ENCODE measurements at regions not wholly inside any gene's neighbourhood (a gene's known extent, or its start where the extent isn't known, plus 50 kb on each side); places are given as distances from the start of the nearest gene placed in this dataset.

DNA sequence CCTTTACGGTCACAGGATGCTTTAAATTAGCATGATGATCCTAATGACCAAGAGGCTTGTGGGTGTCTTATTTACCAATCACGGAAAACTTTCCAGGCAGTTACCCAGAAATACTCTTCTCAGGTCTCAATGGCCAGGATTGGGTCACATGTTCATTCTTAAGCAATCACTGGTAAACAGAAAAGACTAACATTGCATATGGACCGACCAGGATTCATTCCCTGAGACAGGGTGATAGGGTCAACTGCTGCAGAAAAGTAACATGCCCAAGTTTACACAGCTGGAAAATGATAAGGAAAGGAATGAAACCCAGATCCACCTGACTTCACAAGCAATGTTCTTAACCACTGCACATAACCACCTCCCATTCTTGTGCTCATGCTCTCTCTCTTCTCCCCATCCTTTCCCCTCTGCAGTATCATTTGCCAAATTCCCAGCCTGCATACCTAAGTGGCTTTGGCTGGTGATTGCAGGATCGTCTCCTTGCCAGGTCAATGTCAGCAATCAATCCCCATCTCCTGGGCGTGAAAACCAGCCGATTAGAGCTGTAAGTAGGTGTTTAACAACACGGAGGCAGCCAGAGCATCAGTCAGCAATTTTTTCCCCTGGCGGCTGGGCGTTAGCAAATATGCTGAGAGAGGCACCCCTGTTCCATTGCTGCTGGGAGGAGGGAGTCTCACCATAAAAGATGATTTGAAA, 219.4 kb downstream of the NMUR2 start:
- TF ChIP-seq, protein P1, sequence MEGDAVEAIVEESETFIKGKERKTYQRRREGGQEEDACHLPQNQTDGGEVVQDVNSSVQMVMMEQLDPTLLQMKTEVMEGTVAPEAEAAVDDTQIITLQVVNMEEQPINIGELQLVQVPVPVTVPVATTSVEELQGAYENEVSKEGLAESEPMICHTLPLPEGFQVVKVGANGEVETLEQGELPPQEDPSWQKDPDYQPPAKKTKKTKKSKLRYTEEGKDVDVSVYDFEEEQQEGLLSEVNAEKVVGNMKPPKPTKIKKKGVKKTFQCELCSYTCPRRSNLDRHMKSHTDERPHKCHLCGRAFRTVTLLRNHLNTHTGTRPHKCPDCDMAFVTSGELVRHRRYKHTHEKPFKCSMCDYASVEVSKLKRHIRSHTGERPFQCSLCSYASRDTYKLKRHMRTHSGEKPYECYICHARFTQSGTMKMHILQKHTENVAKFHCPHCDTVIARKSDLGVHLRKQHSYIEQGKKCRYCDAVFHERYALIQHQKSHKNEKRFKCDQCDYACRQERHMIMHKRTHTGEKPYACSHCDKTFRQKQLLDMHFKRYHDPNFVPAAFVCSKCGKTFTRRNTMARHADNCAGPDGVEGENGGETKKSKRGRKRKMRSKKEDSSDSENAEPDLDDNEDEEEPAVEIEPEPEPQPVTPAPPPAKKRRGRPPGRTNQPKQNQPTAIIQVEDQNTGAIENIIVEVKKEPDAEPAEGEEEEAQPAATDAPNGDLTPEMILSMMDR (conservative IDR thresholded peaks at IDR 0.05; ENCODE audit: low read depth): no peak
- ChIA-PET CTCF (no interaction called here), POLR2A (ENCODE audit: low non-redundant PET) (no interaction called here)
- H3K27ac ChIP-seq: no peak overlapping the region
- no peak for DNase-seq (ENCODE audit: low spot score)

DNA sequence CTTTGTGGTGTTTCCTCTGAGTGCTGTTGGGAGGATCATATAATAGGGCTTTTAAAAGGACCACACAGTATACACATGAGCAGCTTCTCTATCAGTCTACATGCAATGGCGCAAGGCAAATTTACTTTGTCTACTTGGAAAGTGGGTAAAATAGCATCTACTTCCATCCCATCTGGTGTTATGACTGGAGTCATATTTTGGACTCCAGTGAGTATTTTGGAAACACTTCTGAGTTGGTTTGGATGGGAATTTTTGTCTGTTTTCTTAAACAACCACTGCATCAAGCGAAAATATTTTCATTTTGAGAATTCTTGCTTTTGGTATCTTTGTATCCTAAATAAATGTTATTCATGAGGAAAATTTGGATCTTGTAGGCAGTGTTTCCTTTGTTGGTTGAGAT, 220.8 kb downstream of the NMUR2 start:
- TF ChIP-seq, protein P1 (conservative IDR thresholded peaks at IDR 0.05; ENCODE audit: low read depth): no peak
- no peak overlapping the region for H3K27ac ChIP-seq
- ChIA-PET POLR2A (ENCODE audit: low non-redundant PET) (no interaction called here), CTCF (no interaction called here)
- no peak for DNase-seq (ENCODE audit: low spot score)

DNA sequence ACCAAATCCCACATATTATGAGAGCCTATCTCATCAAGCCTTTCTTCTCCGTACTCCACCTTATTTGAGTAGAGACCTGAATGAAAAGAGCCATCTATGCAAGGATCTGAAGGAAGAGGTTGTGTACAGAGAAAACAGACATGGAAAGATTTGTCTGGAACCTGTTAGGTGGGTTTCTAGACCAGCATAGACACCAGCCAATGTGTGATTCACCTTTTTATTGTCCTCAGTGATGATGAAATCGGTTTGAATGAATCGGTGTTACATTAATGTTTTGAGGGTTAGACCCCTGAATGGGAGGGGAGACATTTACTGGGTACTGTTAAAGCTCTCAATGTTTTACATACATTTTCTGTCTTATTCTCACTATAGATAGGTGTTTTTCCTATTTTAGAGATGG, 223.6 kb downstream of the NMUR2 start:
- TF ChIP-seq, protein P1 (conservative IDR thresholded peaks at IDR 0.05; ENCODE audit: low read depth): no peak
- ChIA-PET CTCF (no interaction called here), POLR2A (ENCODE audit: low non-redundant PET) (no interaction called here)
- DNase-seq (ENCODE audit: low spot score): no peak
- no peak overlapping the region for H3K27ac ChIP-seq

DNA sequence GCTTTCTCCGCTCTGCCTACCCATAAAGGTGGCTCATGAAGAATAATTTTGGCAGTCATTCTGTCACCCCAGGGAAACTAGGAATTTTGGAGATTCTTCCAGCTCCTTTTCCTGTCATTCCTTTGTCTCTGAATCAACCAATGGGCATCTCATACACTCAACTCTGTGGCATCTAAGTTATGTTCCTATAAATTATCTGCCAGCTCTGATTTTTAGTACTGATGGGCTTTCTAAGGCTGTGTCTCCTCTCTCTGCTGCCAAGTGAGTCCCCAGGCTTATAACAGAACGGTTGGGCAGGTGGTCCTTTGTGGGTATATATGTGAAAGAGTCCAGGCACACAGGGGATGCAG, 226.8 kb downstream of the NMUR2 start:
- ChIA-PET POLR2A (ENCODE audit: low non-redundant PET) (no interaction called here), CTCF (no interaction called here)
- TF ChIP-seq, protein P1 (conservative IDR thresholded peaks at IDR 0.05; ENCODE audit: low read depth): no peak
- no peak for DNase-seq (ENCODE audit: low spot score)
- no peak overlapping the region for H3K27ac ChIP-seq

DNA sequence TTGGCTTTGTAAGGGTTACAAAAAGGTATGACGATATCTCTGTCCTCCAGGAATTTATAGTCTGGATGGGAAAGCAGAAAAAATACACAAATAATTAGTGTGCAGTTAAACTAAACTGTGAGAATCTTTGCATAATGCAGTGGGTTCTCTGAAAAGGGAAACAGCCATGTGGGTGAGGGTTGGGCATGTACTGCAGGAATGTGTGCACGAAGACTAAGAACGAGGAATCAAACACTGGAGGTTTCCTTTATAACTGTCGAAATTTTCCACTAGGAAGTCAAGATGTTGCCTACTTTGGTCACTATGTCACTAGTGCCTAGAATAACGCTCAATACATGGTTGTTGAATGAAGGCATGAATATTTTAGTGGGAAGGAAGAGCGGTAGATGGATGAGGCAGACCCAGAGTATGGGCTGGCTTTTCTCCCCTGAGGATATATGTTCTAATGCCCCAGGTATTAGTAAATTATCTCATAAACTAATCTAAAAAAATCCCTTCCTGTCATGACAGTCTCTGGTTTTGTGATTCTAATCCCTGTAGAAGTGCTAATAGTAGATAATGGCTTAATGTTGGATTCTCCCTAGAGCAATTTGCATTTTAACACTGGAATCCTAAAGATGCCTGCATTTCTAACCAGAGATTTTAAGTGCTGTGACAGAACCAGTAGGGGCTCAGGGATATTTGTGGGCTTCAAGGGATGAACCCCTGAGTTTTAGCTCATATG, 227.3 kb downstream of the NMUR2 start:
- no peak for DNase-seq (ENCODE audit: low spot score)
- POLR2A ChIA-PET (ENCODE audit: low non-redundant PET): no interaction called here
- H3K27ac ChIP-seq: no peak overlapping the region
- TF ChIP-seq, protein P1 (conservative IDR thresholded peaks at IDR 0.05; ENCODE audit: low read depth): no peak
- CTCF ChIA-PET: no interaction called here

DNA sequence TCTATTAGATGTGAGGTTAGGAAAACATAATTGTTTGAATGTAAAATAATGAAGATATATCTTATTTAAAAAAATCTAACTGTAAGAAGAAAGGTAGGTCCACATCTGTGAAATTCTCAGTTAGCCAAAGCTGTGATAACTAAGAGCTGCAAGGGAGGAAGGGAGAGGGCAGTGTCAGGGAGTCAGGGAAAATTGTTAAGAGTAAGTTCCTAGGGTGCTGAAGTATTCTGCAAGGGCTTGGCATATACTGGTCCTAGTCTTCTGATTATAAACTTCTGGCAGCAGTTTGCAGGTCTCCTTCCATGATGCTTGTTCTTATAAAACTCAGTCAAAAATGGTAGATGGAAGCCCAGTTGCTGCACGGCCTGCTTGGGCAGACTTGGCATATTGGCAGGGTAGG, 233.2 kb downstream of the NMUR2 start:
- ChIA-PET CTCF (no interaction called here), POLR2A (ENCODE audit: low non-redundant PET) (no interaction called here)
- TF ChIP-seq, protein P1 (conservative IDR thresholded peaks at IDR 0.05; ENCODE audit: low read depth): no peak
- DNase-seq (ENCODE audit: low spot score): no peak
- no peak overlapping the region for H3K27ac ChIP-seq
